RWPE2 (cell line): ENCODE measurements at regions not wholly inside any gene's neighbourhood (a gene's known extent, or its start where the extent isn't known, plus 50 kb on each side); places are given as distances from the start of the nearest gene placed in this dataset.

Source experiments
- ATAC-seq: fragments of 200-7000 bp; cut with Tn5 transposase; 3 replicates; pipeline ENCODE4 v1.9.1; 2021; ENCODE audit warnings: low read depth
- DNase-seq: peaks from one replicate; pipeline ENCODE4 v3.0.0-alpha.2; 2020; ENCODE audit warnings: low spot score
- H3K27ac ChIP-seq: fragments of 450-650 bp; 2 replicates; pipeline ENCODE4 v1.5.1; 2017; ENCODE audit warnings: mild to moderate bottlenecking; ENCODE audit not compliant: poor library complexity, severe bottlenecking
- H3K27me3 ChIP-seq: fragments of 250-450 bp; sonication (Bioruptor Pico); 2 replicates; pipeline ENCODE4 v1.5.1; 2021; ENCODE audit warnings: mild to moderate bottlenecking, moderate library complexity; ENCODE audit not compliant: insufficient read depth, poor library complexity, severe bottlenecking
- H3K36me3 ChIP-seq: fragments of 250-450 bp; sonication (Bioruptor Pico); 2 replicates; pipeline ENCODE4 v1.5.1; 2020; ENCODE audit warnings: low read depth, mild to moderate bottlenecking, moderate library complexity
- H3K4me1 ChIP-seq: fragments of 250-450 bp; sonication (Bioruptor Pico); 2 replicates; pipeline ENCODE4 v1.5.1; 2021; ENCODE audit warnings: mild to moderate bottlenecking, moderate library complexity; ENCODE audit not compliant: insufficient read depth, poor library complexity, severe bottlenecking
- H3K4me3 ChIP-seq: fragments of 250-450 bp; sonication (Bioruptor Pico); 2 replicates; pipeline ENCODE4 v1.5.1; 2021; ENCODE audit warnings: mild to moderate bottlenecking, moderate library complexity; ENCODE audit not compliant: severe bottlenecking
- H3K9me3 ChIP-seq: fragments of 250-450 bp; sonication (Bioruptor Pico); 2 replicates; pipeline ENCODE4 v1.5.1; 2021; ENCODE audit warnings: mild to moderate bottlenecking, moderate library complexity; ENCODE audit not compliant: severe bottlenecking
- TF ChIP-seq, protein P1 (sequence below): fragments of 450-650 bp; IDR thresholded peaks from one replicate; pipeline ENCODE4 v1.5.1; 2017; ENCODE audit warnings: mild to moderate bottlenecking, moderate library complexity; ENCODE audit not compliant: poor library complexity, severe bottlenecking

DNA sequence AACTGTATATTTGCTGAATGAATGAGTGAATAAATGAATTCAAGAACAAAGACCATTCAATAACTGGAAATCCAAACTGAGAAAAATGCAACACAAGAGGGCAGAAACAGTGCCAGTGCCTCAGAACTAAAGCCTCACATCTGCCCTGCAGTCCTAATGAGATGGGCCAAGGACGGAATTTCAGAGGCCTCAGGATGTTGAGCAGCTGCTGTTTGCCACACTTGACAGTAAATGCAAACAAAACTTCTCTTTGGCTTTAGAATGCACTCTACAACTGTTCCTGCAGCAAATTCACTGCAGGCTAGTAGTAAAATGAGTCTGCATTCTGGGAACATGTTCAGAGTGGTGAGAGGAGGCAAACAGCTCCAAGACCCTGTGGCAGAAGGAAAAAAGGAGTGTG is 177.6 kb upstream of the LRFN2 start:
- DNase-seq, result no peak
- no peaks in the 10 kb centered on the region for H3K9me3 ChIP-seq
- no peaks in the 10 kb centered on the region for H3K36me3 ChIP-seq
- TF ChIP-seq, protein P1, sequence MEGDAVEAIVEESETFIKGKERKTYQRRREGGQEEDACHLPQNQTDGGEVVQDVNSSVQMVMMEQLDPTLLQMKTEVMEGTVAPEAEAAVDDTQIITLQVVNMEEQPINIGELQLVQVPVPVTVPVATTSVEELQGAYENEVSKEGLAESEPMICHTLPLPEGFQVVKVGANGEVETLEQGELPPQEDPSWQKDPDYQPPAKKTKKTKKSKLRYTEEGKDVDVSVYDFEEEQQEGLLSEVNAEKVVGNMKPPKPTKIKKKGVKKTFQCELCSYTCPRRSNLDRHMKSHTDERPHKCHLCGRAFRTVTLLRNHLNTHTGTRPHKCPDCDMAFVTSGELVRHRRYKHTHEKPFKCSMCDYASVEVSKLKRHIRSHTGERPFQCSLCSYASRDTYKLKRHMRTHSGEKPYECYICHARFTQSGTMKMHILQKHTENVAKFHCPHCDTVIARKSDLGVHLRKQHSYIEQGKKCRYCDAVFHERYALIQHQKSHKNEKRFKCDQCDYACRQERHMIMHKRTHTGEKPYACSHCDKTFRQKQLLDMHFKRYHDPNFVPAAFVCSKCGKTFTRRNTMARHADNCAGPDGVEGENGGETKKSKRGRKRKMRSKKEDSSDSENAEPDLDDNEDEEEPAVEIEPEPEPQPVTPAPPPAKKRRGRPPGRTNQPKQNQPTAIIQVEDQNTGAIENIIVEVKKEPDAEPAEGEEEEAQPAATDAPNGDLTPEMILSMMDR, result no peak
- H3K4me1 ChIP-seq, result no peaks in the 10 kb centered on the region
- no peak for ATAC-seq
- no peaks in the 10 kb centered on the region for H3K27me3 ChIP-seq
- H3K27ac ChIP-seq, result no peak overlapping the region
- no peak overlapping the region for H3K4me3 ChIP-seq

DNA sequence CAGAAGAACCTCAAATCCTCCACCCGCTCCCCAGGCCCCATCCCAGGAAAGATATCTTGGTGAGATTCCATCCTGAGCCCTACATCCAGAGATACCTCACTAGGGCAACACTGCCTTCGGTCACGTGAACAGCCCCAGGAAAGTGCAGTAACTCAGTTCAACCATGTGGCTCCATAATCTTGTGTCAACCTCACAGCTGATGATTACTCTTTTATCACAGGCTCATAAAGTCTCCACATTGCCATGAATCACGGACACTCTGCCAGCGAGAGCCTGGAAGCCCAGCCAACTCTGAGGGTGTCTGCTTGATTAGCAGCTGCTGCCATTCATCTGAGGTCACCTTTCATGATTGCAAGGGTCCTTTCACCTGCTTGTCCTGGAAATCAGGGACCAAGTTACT is 175.8 kb upstream of the LRFN2 start:
- no peak for DNase-seq
- H3K27me3 ChIP-seq, result no peaks in the 10 kb centered on the region
- no peak overlapping the region for H3K27ac ChIP-seq
- no peaks in the 10 kb centered on the region for H3K4me1 ChIP-seq
- TF ChIP-seq, protein P1, result no peak
- H3K4me3 ChIP-seq, result no peak overlapping the region
- no peak for ATAC-seq
- no peaks in the 10 kb centered on the region for H3K9me3 ChIP-seq
- H3K36me3 ChIP-seq, result no peaks in the 10 kb centered on the region

DNA sequence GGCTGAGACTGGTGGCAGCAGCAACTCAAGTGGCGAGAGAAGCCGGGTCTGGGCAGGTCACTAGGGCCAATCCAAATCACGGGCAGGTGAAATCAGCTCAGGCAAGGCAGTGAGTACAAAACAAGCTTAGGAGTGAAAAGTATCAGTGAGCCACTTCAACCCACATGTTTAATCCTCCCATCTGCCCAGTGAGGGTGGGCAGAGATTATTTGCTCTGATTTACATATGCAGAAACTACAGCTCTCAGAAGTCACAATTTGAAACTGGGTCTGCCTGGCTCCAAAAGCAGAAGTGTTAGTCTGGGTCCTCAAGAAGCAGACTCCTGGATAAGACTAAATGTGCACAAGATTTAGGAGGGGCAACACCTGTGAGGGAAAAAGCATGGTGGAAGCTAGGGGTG is 173.7 kb upstream of the LRFN2 start:
- no peak for ATAC-seq

DNA sequence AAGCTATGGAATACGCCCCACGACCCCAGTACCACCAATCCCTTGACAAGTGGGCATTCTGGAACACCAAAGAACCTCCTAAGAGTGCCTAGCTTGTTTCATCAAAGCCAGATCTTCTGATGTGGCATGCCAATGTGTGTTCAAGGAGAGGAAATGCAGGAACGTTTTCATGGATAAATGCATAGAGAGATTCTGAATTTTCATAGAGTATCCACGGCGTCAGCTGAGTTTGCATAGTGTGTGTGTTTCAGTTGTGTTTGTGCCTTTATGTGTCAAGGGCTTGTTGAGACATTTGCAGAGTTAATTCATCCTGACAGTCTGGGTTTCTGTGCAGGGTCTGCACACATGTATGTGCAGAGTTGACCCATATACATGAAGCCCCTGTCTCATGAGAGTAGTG is 172.7 kb upstream of the LRFN2 start:
- Histone ChIP-seq H3K36me3 (no peaks in the 10 kb centered on the region), H3K4me1 (no peaks in the 10 kb centered on the region), H3K4me3 (no peak overlapping the region), H3K27ac (no peak overlapping the region), H3K9me3 (no peaks in the 10 kb centered on the region), H3K27me3 (peaks cover 17% of the 10 kb centered on the region)
- TF ChIP-seq, protein P1, result no peak
- no peak for ATAC-seq
- no peak for DNase-seq

More for the DNA sequence above, 173.7 kb upstream of the LRFN2 start:
- TF ChIP-seq, protein P1, result no peak
- no peak overlapping the region for H3K4me3 ChIP-seq
- no peaks in the 10 kb centered on the region for H3K4me1 ChIP-seq
- H3K9me3 ChIP-seq, result no peaks in the 10 kb centered on the region
- no peaks in the 10 kb centered on the region for H3K36me3 ChIP-seq
- no peak overlapping the region for H3K27ac ChIP-seq
- H3K27me3 ChIP-seq, result peaks cover 7% of the 10 kb centered on the region
- no peak for DNase-seq

DNA sequence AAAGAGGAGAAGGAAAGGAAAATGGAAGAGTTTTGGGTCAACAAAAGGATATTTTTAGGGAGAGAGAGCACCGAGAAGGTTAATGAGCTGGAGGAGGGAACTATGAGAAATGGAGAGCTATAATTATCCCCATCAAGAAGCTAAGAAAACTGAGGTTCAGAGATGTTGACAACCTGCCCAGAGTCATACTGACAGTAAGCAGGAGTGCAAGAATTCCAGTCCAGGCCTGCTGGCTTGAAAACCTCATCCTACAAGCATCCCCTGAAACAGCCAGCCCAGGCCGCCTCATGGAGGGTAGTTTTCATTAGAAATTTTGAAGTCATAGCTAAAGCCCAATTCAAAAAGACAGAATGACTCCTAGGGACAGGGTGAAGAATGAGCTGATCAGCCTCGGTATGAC is 172.1 kb upstream of the LRFN2 start:
- ATAC-seq, result no peak
- no peak for DNase-seq
- H3K27me3 ChIP-seq, result peaks cover 17% of the 10 kb centered on the region
- H3K4me3 ChIP-seq, result no peak overlapping the region
- TF ChIP-seq, protein P1, result no peak
- no peak overlapping the region for H3K27ac ChIP-seq
- no peaks in the 10 kb centered on the region for H3K36me3 ChIP-seq
- no peaks in the 10 kb centered on the region for H3K4me1 ChIP-seq
- no peaks in the 10 kb centered on the region for H3K9me3 ChIP-seq
